Activated effector memory CD4-positive, alpha-beta T cell treated with Interleukin-2 at 50 U/mL for 16 hours (primary cell): ENCODE measurements at regions not wholly inside any gene's neighbourhood (a gene's known extent, or its start where the extent isn't known, plus 50 kb on each side); places are given as distances from the start of the nearest gene placed in this dataset.
"Not testable (repeated sequence)": the region's sequence is repeated elsewhere in the genome, so short reads cannot be mapped to it uniquely, and the experiment has no call there.

ENCODE experiments used
- DNase-seq: peaks from one replicate; pipeline ENCODE4 v3.0.0-alpha.2; 2020

DNA sequence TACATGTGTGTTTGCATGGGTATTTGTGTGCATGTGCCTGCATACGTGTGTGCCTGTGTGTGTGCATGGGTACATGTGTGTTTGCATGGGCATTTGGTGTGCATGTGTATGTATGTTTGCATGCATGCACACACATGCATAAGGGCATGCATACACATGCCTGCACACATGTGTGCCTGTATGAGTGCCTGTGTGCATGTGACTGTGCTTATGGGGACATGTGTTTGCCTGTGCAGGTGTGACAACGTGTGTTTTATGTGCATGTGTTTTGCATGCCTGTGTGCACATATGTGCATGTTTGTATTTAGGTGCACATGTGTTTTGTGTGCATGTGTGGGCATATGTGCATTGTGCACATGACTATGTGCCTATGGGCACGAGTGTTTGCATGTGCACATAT is 165.7 kb downstream of the ERMARD start:
- no peak for DNase-seq

DNA sequence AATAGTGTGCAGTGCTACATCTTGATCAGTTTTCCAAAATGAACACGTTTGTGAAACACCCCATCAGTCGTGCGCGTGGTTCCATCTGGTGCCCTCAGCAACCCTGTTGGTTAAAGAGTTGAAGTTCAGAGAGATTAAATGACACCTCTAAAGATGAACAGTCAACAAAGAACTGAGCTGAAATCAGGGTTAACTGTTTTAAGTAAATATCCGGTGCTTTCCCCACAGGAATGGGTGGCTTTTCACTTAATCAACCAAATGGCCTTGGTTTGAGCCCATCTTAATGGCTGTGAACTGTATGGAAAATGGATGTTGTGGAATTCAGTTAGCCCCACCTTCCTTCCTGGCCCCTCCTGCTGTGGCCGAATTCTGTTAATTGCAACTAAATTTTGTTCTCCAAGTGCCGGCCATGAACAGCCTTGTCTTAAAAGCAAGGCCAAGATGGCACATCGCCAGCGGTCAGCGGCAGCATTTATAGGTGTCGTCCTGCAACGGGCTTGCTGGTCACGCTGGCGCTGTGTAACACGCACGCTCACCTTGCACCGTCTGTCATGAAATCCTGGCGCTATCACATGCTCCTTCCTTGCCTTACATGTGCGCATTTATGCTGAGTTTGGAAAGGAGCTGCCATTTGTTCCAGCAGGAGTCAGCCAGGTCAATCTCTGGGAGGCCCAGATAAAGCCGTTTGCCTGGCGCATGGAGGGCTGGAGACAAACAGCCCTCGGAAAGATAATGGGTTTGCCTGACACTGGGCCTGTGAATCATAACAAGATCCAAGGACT is 164.5 kb downstream of the ERMARD start:
- DNase-seq: no peak

DNA sequence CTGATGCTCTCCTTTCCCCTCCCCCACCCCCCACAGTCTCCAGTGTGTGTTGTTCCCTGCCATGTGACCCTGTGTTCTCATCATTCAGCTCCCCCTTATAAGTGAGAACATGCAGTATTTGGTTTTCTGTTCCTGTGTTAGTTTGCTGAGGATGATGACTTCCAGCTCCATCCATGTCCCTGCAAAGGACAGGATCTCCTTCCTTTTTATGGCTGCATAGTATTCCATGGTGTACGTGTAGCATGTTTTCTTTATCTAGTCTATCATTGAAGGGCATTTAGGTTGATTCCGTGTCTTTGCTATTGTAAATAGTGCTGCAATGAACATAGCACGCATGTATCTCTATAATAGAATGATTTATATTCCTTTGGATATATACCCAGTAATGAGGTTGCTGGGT is 162.3 kb downstream of the ERMARD start:
- DNase-seq: not testable (repeated sequence)

DNA sequence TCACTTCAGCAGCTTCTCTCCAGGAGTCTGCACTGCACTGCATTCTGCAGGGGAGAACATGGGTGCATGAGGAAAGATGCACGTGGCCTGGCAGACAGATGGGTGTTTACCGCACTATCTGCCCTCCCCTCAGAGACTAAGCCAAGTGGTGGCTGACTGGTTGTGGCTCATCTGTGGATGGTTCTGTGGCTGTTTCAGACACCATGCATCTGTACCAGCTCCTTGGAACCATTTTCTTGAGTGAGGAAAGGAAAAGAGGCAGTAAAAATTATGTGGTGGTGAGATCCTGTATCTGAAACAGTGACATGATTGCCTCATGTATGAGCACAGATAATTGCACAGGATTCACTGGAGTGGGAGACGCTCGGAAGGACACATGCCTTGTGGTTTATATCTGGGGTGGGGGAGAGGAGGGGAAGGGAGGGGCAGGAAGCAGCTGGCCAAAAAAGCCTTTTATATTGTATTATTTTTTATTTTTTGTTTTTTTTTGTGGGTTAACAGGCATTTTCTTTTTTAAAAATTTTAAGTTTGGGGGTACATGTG is 161.7 kb downstream of the ERMARD start:
- DNase-seq: no peak

DNA sequence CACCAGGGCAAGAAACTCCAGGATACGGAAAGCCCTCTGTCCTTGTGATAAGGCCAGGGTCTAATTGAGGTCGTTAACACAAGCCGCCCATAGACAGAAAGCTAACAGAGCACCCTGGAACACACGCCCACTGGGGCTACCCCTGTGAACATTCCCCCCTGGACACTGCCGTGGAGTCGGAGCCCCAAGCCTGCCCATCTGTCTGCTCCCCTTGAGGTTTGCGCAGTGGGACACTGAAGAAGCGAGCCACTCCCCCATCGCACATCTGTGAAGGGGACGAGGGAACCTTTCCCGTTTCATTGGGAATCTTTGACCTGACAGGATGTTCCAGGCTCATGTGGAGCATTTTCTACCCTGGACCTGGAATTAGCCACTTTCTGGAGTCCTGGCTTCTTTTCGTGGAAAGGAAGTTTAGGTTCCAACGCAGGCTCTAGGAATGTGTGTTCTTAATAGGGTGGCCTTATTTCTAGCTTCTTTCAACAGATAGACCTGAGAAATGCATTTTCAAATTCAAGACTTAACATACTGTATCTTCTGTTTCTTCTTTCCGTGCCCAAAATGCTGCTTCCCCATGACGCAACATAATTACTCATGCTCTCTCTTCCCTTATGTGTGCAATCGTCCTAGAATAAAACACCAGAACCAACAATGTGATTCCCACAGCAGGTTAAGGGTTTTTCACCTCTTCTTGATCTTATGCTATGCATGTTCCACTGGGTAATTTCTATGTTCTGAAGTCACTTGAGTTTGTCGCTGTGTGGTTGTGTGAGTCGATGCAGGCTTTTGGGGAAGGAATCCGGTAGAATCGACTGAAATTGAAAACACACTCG is 161.1 kb downstream of the ERMARD start:
- DNase-seq: no peak

DNA sequence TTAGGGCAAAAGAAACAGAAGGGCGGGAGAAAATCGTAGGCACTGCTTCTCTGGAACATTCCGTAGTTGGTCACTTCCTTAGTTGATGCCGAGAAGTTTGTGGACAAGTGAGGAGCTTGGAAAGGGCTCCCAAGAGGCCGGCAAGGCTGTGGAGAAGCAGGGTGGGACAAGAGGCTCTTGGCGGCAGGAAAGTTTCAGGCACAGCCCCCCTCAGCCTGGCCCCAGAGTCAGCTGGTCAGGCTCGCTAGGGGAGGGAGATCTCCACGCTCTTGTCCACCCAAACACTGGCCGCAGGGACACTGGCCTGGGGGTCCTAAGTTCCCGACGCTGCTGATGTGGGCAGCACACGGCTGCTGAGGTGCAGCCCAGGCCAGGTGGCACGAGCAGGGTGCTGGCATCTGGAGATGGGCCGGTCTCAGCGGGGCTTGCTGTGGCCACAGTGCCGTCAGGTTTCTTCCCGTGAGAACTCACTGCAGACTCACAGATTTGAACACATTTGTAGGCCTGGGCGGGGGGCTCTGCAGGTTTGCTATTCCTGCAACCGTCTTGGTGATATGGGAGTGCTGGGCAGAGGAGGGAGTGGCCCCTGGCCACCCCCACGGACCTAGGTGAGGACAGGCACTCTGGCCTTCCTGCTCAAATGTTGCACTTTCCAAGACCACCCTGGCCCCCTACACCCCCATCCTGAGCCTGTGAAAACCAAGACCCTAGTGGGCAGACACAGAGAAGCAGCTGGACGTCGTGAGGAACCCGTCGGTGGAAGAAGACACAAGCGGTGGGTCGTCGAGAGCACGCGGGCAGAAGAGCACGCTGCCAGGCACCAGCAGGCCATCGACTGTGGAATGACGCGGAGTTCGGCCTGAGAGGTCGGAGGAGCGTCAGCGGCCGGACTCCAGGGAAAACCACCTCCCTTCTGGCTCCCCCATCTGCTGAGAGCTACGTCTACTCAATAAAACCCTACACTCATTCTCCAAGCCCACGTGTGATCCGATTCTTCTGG is 160.1 kb downstream of the ERMARD start:
- DNase-seq: no peak

DNA sequence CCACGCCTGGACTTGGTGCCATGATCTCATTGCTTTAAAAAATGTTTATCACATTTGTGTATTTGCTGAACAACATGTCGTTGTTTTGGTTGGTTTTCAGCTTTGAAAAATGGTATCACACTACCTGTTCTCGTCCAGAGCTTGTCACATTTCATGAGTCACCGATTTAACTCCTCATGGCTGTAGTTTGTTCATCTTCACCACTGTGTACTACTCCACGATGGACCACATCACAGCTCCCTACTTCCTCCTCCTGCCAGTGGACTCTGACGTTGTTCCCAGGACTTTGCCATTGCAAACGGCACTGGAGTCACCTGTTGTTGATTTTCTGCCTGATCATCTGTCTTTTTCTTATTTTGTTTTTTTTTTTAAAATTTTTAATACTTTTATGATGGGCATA is 157.7 kb downstream of the ERMARD start:
- DNase-seq: no peak

DNA sequence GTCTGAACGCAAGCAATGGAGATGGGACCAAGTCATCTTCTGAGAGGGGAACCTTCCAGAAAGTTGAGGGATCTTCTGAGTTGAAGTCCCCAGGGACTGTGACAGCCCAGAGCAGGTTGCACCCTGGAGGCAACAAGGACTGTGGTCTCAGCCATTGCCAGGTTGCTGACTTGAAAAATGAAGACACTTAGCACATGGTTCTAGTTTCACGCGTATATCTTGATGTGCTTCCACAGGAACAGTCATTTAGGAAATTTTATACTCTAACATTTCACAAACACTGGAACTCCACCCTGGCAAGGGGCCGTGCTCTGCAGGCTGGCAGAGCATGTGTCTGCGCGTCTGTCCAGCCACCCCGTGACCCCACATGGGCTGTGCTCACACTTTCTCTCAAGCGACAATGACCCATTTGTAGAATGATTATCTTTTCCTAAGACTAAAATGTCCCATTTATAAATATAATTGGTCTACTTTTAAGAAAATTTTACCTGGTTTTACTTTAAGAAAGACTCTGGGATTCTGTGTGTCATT is 157.0 kb downstream of the ERMARD start:
- DNase-seq: no peak

DNA sequence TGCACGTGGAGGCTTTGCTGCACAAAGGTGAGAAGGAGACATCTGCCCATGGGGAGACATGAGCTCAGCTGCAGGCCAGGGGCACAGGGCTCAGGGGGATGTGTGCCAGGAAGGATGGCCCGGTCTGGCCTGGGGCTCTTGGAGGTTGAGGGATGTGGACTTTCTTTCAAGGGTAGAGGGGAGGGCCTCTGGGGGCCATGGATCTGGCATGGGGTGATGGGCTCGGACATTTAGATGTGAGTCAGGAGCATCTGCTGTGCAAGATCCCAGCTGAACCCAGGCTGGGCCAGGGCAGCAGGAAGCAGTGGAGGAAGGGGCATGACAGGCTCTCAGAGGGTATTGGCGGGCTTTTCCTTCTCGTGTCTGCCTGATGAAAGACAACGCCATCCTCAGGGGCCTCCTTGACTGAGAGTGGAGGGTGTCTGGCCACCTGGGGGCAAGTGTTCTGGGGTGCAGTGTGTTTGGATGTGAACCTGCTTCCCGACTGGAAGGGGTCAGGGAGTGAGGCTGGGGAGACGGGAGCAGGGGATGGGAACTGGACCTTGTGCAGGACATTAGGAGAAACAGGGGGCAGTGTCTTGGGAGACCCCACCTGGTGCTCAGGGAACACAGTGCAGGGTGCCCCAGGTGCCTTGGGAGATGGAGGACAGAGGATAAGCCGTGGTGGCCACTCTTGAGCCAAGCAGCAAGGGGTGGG is 156.1 kb downstream of the ERMARD start:
- DNase-seq: no peak

DNA sequence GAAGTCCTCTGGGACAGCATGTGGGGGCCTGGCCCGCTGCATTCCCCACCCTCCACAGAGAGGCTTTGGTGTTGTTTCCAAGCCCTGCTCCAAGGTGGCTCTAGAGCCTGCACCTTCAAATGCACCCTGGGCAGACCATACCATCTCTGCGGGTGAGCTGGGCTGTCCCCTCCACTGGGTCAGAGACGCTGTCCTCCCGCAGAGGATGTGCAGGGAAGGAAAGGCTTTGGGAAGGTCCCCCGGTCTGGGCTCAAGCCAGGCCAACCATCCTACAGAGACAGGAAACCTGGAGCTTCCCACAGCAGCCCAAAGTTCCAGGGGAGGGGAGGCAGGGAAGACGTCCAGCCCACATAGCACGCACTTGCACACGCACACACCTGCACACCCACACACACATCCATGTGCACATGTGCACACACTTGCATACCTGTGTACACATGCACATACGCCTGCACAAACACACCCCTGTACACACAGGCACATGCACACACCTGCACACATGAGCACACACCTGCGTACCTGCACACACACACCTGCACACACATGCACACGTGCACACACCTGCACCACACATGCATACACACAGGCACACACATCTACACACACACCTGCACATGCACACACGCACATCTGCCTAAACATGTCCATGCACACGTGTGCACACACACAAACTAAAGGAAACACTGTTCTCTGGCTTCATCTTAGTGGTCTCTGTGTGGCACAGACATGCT is 155.4 kb downstream of the ERMARD start:
- DNase-seq: no peak

DNA sequence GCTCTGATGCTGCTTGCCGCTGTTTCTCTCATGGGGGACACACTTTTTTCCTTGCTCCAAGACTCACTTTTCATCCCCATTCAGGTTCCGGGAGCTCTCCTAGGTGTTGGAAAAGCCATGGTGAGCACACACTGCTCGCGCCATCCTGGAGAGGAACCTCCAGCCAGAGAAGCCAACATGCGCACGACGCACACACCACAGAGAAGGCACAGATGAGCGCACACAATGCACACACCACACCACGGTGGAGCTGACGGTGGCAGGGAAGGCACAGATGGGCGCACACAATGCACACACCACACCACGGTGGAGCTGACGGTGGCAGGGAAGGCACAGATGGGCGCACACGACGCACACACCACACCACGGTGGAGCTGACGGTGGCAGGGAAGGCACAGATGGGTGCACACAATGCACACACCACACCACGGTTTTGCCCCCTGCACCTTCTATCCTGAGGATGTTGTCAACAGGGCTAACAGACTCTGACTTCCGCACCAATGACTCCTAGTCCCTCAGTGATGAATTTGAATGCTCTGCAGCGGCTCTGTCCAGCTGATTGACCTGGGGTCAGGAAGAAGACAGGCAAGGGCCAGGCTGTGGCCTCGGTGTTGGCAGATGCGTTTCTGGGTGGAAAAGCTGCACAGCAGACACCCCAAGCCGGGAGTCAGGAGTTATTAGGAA is 154.7 kb downstream of the ERMARD start:
- no peak for DNase-seq

DNA sequence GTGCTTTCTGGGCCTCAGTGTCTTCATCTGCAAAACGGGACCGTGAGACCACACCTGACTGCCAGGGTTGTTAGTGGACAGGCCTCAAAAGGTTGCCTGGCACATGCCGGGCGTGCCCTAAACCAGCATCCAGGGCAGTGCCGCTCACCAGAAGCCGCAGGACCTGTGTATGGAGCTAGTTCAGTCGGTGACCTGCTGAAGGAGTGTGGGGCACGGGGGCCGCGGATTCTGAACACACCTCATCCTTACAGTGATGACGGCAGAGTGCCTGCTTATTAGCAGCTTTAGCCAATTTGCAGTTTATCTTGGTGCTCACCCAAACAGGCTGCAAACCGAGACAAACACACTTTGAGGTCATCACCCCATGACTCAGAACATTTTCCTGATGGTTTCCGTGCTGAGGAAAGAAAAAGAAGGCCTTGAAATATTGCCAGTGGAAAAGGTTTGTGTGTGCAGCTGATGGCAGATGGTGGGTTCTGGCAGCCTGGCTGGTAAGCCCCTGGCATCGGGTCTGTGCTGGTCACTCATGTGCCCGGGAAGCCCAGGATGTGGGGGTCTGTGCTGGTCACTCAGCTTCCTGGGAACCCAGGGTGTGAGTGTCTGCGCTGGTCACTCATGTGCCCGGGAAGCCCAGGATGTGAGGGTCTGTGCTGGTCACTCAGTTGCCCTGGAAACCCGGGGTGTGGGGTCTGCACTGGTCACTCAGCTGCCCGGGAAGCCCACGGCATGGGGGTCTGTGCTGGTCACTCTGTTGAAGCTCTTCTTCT is 153.8 kb downstream of the ERMARD start:
- DNase-seq: no peak

DNA sequence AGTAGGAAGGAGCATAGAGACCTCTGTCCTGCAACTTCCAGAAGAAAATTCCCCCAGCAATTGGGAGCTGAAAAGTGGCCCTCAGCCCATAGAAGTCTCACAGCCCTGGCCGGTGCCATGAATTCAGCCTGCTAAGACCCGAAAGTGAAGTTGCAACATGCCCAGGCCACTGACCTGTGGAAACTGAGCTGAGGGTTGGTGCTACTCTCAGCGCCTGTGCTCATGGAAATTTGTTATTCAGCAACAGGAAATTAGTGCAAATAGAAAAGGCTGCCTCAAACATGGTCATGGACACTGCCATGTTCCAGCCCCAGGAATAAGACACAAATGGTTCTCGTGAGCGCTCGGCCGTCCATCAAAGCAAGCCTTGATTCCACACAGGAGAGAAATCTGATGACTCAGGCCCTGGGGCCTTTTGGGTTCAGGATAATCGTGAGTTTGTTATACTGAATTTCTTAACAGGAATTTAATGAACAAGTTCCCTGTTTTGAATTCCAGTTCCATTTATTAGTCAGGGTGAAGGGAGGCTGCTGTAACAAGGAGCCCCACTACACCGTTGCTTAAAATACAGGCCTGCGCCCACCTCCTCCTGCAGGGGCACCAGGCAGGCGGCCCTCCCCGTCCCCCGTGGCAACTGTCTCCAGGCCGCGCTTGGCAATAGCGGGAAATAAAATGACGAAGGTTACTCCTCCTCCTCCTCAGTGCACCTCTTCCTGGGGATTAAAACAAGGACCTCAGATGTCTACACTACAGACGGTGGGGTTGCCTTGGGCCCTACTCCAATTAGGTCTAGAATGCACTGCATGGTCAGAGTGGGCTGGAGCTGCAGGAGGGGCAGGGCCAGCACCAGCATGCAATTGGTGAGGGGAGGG is 152.9 kb downstream of the ERMARD start:
- DNase-seq: no peak

DNA sequence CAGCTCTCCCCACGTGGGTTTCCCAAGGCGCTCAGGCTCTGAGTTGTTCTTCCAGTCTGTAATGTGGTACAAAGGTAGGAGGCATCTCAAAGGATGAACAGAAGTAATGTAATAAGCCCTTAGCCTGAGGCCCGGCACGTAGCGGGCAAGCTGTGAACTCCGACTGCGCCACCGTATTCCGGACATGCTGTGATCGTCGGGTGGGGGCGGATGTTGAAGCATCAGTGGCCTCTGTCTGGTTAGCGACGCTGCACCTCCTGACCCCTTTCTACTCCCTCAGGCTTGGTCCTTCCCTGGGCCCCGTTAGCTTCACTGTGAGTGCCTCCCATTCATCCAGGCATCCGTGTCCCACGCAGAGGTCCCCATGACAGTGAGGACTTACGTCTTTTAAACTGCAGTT is 151.7 kb downstream of the ERMARD start:
- no peak for DNase-seq

DNA sequence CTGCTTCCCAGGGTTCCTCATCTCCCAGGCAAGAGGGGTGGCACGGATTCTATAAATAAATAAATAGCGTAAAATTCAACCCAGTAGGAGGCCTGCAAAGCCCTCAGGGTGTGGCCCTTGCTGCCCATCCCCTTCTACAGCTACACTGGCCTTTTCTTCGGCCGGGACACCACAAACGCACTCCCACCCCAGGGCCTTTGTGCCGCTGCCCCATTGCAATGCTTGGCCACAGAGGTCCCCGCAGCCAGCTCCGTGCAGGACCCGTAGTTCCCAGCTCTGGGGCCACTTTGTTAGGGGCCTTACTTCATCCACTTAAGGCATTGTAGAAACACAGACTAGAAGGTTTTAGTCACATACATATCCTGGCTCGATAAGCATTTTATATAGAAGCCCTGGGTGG is 151.2 kb downstream of the ERMARD start:
- no peak for DNase-seq

DNA sequence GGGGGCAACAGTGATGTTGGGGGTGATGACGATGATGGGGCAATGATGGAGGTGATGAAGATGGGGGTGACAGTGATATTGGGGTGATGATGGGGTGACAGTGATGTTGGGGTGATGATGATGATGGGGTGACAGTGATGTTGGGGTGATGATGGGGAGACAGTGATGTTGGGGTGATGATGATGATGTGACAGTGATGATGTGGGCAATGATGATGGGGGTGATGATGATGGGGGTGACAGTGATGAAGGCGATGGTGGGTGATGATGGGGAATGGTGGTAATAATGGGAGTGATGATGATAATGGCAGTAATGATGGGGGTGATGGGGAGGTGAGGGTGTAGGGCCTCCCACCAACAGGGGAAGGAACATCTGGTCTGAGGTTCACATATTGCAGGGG is 150.6 kb downstream of the ERMARD start:
- DNase-seq: no peak

DNA sequence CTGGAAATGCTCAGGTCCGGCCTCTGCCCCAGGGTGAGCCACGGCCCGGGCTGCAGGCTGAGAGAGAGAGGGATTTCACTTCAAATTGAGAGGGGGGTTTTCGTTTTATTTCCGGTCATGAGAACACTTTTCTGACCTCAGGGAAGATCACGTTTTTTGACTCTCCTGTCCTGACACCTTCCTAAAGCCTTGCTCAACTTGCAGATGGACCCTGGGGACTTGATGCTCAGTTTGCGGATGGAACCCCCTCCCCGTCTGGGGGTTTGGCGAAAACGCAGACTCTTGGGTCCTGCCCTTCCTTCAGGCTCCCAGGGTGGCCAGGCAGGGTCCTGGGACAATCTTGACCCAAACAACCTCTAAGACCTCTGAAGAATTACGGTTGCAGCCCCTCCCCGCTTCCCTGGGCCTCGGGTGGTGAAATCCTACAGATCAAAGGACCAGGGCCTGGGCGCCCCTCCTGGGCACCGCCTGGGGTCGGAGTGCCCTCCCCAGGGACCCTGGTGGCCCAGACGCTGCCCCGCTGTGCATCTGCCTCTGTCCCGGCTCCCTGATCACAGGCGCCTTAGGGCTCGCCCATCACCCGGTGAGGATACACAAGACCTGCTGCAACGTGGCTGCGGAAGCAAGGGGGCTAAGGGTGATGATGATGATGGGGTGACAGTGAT is 148.2 kb downstream of the ERMARD start:
- DNase-seq: no peak
